H1 (cell line): ENCODE measurements at regions not wholly inside any gene's neighbourhood (a gene's known extent, or its start where the extent isn't known, plus 50 kb on each side); places are given as distances from the start of the nearest gene placed in this dataset.

Experiments used
- CHD1 ChIP-seq: IDR thresholded peaks from 2 replicates; pipeline ENCODE4 v1.6.1; 2012; ENCODE audit warnings: low read depth, low read length, improper control_type of control experiment
- EGR1 ChIP-seq: IDR thresholded peaks from 2 replicates; pipeline ENCODE4 v1.6.1; 2011; ENCODE audit warnings: low read depth, low read length, borderline replicate concordance
- TF ChIP-seq, protein P1 (sequence below): IDR thresholded peaks from 2 replicates; pipeline ENCODE4 v1.6.1; 2012; ENCODE audit warnings: inconsistent platforms

DNA sequence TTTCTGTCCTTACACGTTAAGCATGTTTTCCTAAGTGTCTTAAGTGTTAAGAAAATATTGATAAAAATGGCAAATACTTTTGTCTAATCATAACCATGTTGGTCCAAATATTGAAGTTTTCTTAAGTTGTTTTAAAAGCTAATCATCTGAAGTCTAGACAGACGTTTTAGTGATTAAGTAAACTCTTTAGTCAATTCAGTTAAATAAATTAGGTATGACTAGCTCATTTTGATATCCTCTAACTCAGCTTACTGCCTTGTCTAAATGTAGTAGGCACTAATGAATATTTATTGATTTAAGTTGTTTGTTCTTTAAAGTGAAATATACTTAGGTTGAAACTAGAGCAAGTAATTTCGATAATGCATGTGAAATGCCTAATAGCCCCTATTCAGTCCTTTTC, 471.8 kb upstream of the CHST9 start (continued):
- TF ChIP-seq, protein P1, sequence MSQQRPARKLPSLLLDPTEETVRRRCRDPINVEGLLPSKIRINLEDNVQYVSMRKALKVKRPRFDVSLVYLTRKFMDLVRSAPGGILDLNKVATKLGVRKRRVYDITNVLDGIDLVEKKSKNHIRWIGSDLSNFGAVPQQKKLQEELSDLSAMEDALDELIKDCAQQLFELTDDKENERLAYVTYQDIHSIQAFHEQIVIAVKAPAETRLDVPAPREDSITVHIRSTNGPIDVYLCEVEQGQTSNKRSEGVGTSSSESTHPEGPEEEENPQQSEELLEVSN = no peak
- TF ChIP-seq EGR1 (no peak), CHD1 (no peak)
